CD4-positive, alpha-beta T cell treated with Interleukin-21 for 1 hour (primary cell): ENCODE measurements at regions not wholly inside any gene's neighbourhood (a gene's known extent, or its start where the extent isn't known, plus 50 kb on each side); places are given as distances from the start of the nearest gene placed in this dataset.
A peak's percentile ranks its signal among the peaks of the same experiment; 100 is the strongest.

ENCODE experiments used
- DNase-seq: peaks from one replicate; pipeline ENCODE4 v3.0.0-alpha.2; 2020

GRCh38 chr17:74062234-74062633, 141.2 kb upstream of the RPL38 start:
- DNase-seq = no peak

DNA sequence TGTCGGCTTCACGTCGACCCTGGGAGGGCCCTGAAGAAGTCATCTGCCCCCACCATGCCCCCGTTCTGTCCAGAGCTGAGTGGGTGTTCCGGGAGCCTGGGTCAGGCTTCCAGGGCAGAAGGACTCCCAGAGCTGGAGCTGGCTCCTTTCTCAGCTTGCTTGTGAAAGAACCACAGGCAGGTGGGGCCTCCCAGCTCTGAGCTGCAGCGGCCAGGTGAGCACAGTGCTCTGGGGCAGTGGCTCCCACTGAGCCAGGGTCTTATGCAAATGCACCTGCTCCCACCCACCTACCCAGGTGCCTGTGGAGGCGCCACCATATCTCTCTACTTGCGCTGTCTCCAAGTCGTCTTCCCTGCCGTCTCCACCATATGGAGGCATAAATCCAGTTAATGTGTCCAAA, 140.0 kb upstream of the RPL38 start:
- no peak for DNase-seq

- DNase-seq = no peak
Observed at GRCh38 chr17:74070374-74070773, 133.1 kb upstream of the RPL38 start.

- DNase-seq = no peak
Observed at GRCh38 chr17:74070998-74071679, 132.3 kb upstream of the RPL38 start.

DNA sequence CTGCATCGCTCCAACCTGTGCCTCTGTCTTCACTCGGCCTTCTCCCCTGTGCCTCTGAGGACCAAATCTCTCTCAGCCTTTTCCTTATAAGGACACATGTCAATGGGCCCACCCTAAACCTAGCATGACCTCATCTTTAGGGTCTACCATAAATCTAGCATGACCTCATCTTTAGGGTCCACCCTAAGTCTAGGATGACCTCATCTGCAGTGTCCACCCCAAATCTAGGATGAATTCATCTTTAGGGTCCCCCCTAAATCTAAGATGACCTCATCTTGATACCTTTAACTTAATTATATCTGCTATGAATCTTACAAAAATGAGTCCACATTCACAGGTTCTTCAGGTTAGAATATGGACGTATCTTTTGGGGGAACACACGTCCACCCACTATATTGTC, 131.1 kb upstream of the RPL38 start:
- DNase-seq = no peak

- DNase-seq = no peak
Observed at GRCh38 chr17:74076446-74076845, 127.0 kb upstream of the RPL38 start.

GRCh38 chr17:74077231-74077630, 126.2 kb upstream of the RPL38 start:
- no peak for DNase-seq

DNA sequence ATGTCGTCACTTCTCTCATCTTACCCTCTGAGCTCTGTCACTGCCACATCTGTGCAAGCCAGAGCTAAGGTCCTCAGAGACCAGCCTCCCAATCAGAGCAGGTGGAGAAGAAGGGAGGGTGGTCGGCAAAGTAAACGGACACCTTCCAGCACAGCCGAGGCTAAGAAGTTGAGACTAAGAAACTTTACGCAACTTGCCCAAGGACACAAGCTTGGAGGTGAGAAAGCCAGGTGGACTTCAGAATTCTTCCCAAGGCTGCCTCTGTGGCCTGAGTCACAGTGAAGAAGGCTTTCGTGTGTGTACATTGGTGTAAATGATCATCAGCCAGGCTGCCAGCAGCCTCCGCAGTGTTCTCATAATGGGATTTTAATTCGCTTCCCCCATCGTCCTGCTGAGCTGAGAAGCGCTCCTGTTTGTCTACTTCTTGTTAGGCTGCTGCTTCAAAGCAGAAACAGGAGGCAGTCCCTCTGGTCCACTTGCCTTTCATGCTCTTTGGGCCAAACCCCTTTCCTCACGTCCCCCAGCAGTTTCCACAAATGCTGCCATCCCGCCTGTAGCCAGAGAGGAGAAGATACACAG, 125.0 kb upstream of the RPL38 start:
- no peak for DNase-seq

GRCh38 chr17:74079537-74080300, 123.8 kb upstream of the RPL38 start:
- no peak for DNase-seq

DNA sequence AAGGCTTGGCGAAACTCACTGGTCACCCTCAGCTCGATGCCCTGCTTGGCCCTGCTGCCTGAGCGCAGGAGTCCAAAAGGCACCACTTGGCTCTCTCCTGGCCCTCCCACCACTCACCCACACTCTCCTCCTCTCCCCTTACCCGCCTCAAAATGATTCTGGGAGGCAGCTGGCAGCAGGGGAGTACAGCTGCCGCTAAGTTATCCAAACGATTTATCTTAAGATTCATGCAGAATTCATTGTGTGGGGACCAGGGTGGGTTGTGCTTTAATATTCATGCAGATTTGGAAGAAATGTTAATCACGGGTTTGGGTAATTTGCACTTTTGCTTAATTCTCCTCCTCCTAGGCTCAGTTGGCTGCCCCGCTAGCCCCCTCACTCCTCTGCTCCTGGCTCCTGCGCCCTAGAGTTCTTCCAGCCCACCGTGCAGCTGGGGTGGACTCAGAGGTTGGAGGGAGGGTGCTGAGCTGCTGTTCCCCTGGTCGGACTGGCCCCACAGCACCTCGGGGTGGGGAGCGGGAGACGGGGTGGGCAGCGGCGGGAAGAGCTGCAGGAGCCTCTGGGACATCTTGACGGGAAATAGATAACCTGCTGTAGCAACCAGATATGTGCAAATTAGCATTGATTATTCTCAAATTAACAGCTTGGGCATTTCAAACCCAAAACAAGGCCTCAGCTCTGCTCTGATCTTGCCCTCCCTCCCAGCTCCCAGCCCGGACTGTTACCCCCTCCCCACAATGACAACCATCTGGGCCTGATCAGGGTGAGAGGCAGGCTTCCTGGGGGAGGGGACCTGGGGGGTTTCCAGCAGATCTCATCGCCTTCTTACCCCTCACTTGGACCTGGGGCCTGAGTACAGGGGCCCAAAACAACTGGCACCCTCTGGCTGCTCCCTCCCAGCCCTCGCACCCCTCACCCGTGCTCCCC, 122.6 kb upstream of the RPL38 start:
- DNase-seq = no peak

- no peak for DNase-seq
Observed at GRCh38 chr17:74082886-74083285, 120.6 kb upstream of the RPL38 start.

- no peak for DNase-seq
Observed at GRCh38 chr17:74083321-74083720, 120.2 kb upstream of the RPL38 start.

DNA sequence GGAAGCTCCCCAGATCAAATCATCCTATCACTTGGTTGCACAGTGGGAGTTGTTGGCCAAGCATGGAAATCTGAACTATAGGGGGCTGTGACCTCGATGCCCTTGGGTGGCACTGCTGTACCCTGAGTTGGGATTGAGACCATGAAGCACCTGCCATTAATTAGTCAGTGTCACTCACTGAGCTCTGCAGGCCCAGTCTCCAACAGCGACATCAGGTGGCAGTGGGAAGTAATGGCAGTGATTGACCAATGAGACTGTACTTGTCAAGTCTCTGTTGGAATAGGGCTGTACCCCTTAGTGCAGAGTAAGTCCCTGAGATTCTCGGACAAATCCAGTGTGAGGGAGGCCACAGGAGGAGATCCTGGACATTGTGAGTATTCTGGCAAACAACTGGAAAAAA, 118.0 kb upstream of the RPL38 start:
- DNase-seq = no peak

DNA sequence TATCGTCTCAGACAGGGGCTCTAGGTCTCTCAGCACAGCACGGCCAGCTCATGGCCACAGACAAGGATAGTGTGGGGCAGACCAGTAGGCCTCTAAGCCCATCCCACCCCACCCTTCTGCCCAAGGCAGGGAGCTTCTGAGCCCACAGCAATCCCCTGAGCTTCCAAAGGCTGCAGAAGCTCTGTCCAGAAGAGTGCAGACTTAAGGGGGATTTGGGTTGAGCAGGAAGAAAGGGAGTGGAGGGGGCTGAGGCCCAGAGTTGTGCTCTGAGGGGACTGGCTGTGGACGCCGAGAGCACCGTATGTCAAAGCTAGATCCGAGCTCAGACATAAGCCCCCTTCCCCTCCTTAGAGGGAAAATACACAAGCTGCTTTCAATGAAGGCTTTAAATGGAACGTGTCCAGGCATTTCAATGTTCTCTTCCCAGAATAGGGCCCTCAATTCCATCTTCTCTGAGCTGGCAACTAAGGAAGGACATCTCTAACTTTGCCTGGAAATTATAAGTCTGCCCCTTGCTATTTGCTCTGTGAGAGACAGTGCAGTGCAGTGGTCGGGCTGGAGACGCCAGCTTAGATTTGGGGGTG, 116.4 kb upstream of the RPL38 start:
- DNase-seq = no peak

DNA sequence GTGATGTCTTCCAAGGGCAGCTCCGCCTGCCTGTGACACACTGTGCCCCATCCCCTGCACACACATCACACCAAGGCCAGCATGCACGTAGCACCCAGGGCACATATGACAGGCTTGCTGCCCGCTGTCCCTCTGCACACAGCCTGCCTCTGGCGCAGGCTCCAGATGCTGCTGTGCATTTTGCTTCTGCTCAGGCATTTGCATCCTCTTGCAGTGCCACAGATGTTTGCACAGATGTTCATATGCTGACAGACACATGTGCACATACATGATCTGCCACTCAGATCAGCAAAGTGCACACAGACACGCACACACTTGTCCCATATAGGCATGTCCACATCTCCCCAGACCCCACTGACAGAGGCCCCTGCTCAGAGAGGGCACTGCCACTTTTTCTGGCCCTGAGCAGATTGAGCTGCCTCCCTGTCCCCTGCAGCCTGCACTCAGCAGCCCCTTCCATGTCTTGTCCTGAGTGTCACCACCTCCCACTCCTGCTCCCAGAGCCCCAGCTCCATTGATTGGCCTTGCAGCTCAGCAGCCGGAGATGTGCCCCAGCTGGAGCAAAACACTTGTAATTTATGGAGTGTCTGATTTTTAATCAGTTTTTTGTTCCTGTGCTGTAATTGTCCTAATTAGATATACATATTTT, 115.1 kb upstream of the RPL38 start:
- no peak for DNase-seq

DNA sequence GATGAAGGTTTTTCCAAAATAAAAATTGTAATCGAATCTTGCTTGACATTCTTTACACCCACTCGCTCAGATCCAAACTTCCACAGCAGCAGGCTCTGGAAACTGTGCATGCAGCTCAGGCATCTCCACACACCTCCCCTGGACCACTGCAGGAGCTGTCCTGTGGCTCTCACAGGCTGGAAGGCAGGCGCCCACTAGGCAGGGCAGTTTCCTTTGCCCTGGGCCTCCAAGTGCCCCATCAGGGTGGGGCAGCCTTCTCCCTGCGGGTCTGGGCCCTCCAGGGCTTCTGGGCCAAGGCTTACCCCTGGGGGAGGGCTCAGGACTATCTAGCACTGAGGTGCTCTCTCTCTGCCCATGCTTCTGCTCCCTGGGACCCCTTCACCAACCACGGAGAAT, 114.5 kb upstream of the RPL38 start:
- no peak for DNase-seq

- no peak for DNase-seq
Observed at GRCh38 chr17:74089380-74089779, 114.1 kb upstream of the RPL38 start.

DNA sequence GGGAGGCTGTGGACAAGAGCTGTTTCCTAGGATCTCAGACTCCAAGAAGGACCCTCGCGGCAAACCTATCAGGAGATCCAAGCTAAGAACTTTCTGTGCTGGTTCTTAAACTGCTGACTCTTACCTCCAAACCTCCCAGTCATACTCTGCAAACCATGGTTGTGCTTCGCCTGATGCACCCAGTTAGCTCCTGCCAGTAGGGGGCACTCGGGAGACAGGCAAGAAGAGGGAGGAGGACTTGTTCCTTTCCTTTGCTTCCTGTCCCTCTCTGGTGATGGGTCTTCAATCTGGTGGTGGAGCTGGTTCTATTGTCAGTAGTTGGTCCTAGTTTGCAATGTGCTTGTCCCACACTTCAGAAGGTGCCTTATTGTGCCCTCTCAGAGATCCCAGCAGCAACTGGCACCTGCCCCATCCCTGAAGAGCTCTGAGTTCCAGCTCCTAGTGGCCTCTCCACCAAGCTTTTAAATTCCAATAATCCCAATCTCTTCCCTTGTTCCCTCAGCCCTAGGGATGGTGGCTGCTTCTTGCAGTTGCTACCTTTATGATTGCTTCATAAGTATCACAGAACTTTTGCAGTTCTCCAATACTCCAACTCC, 113.5 kb upstream of the RPL38 start:
- DNase-seq = peak; percentile 29

DNA sequence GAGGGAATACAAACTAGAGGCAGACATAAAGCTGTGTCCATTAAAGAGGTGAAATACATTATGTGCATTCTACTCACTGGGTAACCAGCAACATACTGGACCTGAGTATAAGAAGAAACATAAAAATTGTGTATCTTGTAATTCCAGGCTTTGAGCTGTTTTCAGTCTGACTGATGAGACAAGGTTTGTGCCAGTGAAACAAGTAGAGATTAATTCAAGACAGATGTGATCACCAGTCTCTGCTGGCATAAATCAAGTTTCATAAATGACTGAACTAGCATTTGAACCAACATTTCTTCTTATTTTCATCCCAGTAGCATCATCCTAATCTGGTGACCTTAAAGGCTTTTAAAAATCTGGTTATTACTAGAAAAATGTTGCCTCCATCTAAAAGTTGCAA, 108.8 kb upstream of the RPL38 start:
- DNase-seq = no peak

DNA sequence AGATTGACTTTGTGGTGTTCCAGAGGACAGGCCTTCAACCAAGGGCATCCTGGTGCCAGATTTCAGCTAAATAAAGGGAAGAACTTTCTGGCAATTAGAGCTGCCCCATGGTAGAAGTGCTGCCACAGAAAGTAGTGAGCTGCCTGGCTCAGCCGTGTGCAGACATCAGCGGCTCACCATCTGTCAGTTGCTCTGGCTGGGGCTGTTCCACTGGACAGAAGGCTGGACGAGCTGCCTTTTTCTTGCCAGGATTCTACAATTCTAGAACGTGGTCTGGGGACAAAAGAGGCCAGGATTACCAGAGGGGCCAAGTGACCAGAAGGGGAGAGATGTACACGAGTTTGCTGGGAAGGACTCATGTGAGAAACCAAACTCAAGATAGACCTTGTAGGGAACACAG, 107.0 kb upstream of the RPL38 start:
- no peak for DNase-seq

DNA sequence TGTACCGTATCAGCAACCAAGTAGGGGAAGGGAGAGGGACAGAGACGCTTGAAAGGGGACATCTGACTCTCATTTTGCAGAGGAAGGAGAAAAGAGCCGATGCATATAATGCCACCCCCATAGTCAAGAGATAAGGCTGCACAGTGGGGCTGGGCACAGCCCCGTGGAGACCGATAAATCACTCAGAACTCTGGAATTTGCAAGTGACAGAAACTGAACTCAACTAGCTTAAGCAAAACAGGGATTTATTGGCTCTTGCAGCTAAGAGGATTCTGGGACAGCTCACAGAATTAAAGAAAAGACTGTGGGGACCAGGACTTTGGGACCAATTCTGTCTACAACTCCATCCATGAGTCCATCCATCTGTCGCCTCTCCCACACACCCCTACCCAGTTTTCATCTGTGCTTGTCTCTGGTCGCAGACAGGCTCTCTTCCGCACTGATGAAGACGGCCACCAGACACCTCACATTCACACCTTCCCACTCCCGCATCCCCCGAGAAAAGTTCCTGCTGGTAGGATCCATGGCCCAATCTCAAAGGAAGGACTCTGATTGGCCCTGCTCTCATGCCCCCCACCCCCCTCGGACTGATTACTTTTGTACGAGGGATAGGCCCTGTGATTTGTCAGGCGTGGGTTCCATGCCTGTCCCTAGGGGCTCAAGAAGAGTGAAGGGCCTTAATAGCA, 105.9 kb upstream of the RPL38 start:
- no peak for DNase-seq
